A673 (cell line): ENCODE measurements at regions not wholly inside any gene's neighbourhood (a gene's known extent, or its start where the extent isn't known, plus 50 kb on each side); places are given as distances from the start of the nearest gene placed in this dataset.

Experiments used
- BruUV-seq: library from RNA; stranded (reverse); fragments of 400-500 nt; replicated peaks from 2 replicates; lab custom pipeline; 2021; lab: Mats Ljungman, UMichigan
- CTCF ChIA-PET: fragments of 300-600 bp; sonication (Branson Sonifier 250); formaldehyde crosslinking; loops from one replicate; lab custom pipeline; 2022; ENCODE audit warnings: antibody characterized with exemption; lab: Charles Lee
- POLR2A ChIA-PET: fragments of 300-600 bp; sonication (Branson Sonifier 250); formaldehyde crosslinking; loops from one replicate; lab custom pipeline; 2022; ENCODE audit warnings: antibody characterized with exemption; ENCODE audit not compliant: low non-redundant PET; lab: Charles Lee
- DNase-seq: peaks from one replicate; pipeline ENCODE4 v3.0.0-alpha.2; 2015; ENCODE audit warnings: low spot score
- H3K27ac ChIP-seq: fragments of 200-600 bp; sonication (generic); 2 replicates; pipeline ENCODE4 v1.5.1; 2016; ENCODE audit warnings: mixed run types, low read depth, mild to moderate bottlenecking, mixed read lengths, antibody characterized with exemption, low read length; ENCODE audit not compliant: poor library complexity, severe bottlenecking
- H3K27me3 ChIP-seq: fragments of 200-600 bp; sonication (generic); replicated peaks from 2 replicates; pipeline ENCODE4 v1.6.1; 2017; ENCODE audit warnings: mixed run types, low read depth, mild to moderate bottlenecking, mixed read lengths, antibody characterized with exemption, low read length; ENCODE audit not compliant: insufficient read depth, poor library complexity
- H3K36me3 ChIP-seq: fragments of 200-600 bp; sonication (generic); 2 replicates; pipeline ENCODE4 v1.6.1; 2016; ENCODE audit warnings: mixed run types, mild to moderate bottlenecking, mixed read lengths, antibody characterized with exemption, low read length; ENCODE audit not compliant: insufficient read depth, poor library complexity, severe bottlenecking
- H3K4me1 ChIP-seq: fragments of 200-600 bp; sonication (generic); 2 replicates; pipeline ENCODE4 v1.6.1; 2017; ENCODE audit warnings: mixed run types, mild to moderate bottlenecking, mixed read lengths, antibody characterized with exemption, low read length; ENCODE audit not compliant: insufficient read depth, poor library complexity, severe bottlenecking
- H3K4me3 ChIP-seq: fragments of 200-600 bp; sonication (generic); 2 replicates; pipeline ENCODE4 v1.5.1; 2016; ENCODE audit warnings: low read depth, mixed run types, mild to moderate bottlenecking, mixed read lengths, low read length; ENCODE audit not compliant: poor library complexity, severe bottlenecking
- H3K9me3 ChIP-seq: fragments of 200-600 bp; sonication (generic); 2 replicates; pipeline ENCODE4 v1.6.1; 2016; ENCODE audit warnings: mixed run types, low read depth, mild to moderate bottlenecking, mixed read lengths, antibody characterized with exemption, low read length; ENCODE audit not compliant: poor library complexity, severe bottlenecking
- CTCF ChIP-seq: fragments of 300-800, 200-600 bp; sonication (generic); conservative IDR thresholded peaks from 2 replicates; pipeline ENCODE4 v1.5.1; 2017; ENCODE audit warnings: low read depth, mild to moderate bottlenecking, antibody characterized with exemption, low read length, moderate library complexity, mixed read lengths
- EZH2 ChIP-seq: fragments of 200-600 bp; sonication (generic); IDR thresholded peaks from 2 replicates; pipeline ENCODE4 v1.6.1; 2017; ENCODE audit warnings: borderline replicate concordance, low read depth, mild to moderate bottlenecking, mixed read lengths, antibody characterized with exemption, low read length; ENCODE audit not compliant: poor library complexity, severe bottlenecking
- intact Hi-C: fragments of 100-400 bp; cut with micrococcal nuclease; formaldehyde crosslinking; loops from one replicate; pipeline ENCODE4 v1.10.0; 2022; ENCODE audit not compliant: unreplicated experiment

- no TSS peak for BruUV-seq
- intact Hi-C loops: no loop called here
- POLR2A ChIA-PET: no interaction called here
- Histone ChIP-seq H3K27me3 (no peaks in the 10 kb centered on the region), H3K4me1 (no peaks in the 10 kb centered on the region), H3K4me3 (no peak overlapping the region), H3K36me3 (no peaks in the 10 kb centered on the region), H3K27ac (no peak overlapping the region), H3K9me3 (peaks cover 26% of the 10 kb centered on the region)
- peak; percentile 22 for DNase-seq
- CTCF ChIA-PET: no interaction called here
- no peak for TF ChIP-seq CTCF
- TF ChIP-seq EZH2: no peak
These were observed 188.9 kb upstream of the ATP10A start for GRCh38 chr15:26051761-26052675.

GRCh38 chr15:26050984-26051383, 187.9 kb upstream of the ATP10A start:
- TF ChIP-seq CTCF (no peak), EZH2 (no peak)
- ChIA-PET POLR2A (no interaction called here), CTCF (no interaction called here)
- Histone ChIP-seq H3K4me1 (no peaks in the 10 kb centered on the region), H3K9me3 (peaks cover 31% of the 10 kb centered on the region), H3K27ac (no peak overlapping the region), H3K27me3 (no peaks in the 10 kb centered on the region), H3K36me3 (no peaks in the 10 kb centered on the region), H3K4me3 (no peak overlapping the region)
- BruUV-seq: no TSS peak
- intact Hi-C loops: no loop called here
- DNase-seq: no peak

GRCh38 chr15:26049900-26050657, 187.0 kb upstream of the ATP10A start:
- ChIA-PET CTCF (no interaction called here), POLR2A (no interaction called here)
- Histone ChIP-seq H3K9me3 (peaks cover 31% of the 10 kb centered on the region), H3K4me3 (no peak overlapping the region), H3K27ac (no peak overlapping the region), H3K4me1 (no peaks in the 10 kb centered on the region), H3K27me3 (no peaks in the 10 kb centered on the region), H3K36me3 (no peaks in the 10 kb centered on the region)
- no peak for DNase-seq
- TF ChIP-seq CTCF (no peak), EZH2 (no peak)
- BruUV-seq: no TSS peak
- intact Hi-C loops: no loop called here
